Chondrocyte (in vitro differentiated cells): ENCODE measurements at regions not wholly inside any gene's neighbourhood (a gene's known extent, or its start where the extent isn't known, plus 50 kb on each side); places are given as distances from the start of the nearest gene placed in this dataset.
"Not testable (repeated sequence)": the region's sequence is repeated elsewhere in the genome, so short reads cannot be mapped to it uniquely, and the experiment has no call there.

Experiments used
- DNase-seq: peaks from one replicate; pipeline ENCODE4 v3.0.0; 2021; ENCODE audit warnings: mixed read lengths, low spot score
- H3K27ac Mint-ChIP-seq: one replicate; pipeline ENCODE4 v1.8.0; 2021; ENCODE audit warnings: mild to moderate bottlenecking, moderate library complexity, mixed read lengths; ENCODE audit not compliant: unreplicated experiment
- H3K27me3 Mint-ChIP-seq: 2 replicates; pipeline ENCODE4 v1.8.0; 2021; ENCODE audit warnings: low read depth, mixed read lengths
- H3K36me3 Mint-ChIP-seq: 2 replicates; pipeline ENCODE4 v1.8.0; 2021; ENCODE audit warnings: low read depth, mixed read lengths
- H3K4me1 Mint-ChIP-seq: 2 replicates; pipeline ENCODE4 v1.8.0; 2021; ENCODE audit warnings: low read depth, mild to moderate bottlenecking, mixed read lengths
- H3K4me3 Mint-ChIP-seq: one replicate; pipeline ENCODE4 v1.8.0; 2021; ENCODE audit warnings: mild to moderate bottlenecking, moderate library complexity, mixed read lengths; ENCODE audit not compliant: unreplicated experiment
- H3K9me3 Mint-ChIP-seq: 2 replicates; pipeline ENCODE4 v1.8.0; 2021; ENCODE audit warnings: low read depth, mixed read lengths
- TF ChIP-seq, protein P1 (sequence below): fragments of 200-600 bp; sonication (generic); IDR thresholded peaks from 2 replicates; pipeline ENCODE4 v1.5.0; 2021; ENCODE audit warnings: antibody characterized with exemption, mild to moderate bottlenecking, moderate library complexity

- Mint-ChIP-seq H3K27me3 (peaks cover 8% of the 10 kb centered on the region), H3K4me1 (peaks cover 15% of the 10 kb centered on the region), H3K9me3 (no peaks in the 10 kb centered on the region), H3K4me3 (no peak overlapping the region), H3K36me3 (no peaks in the 10 kb centered on the region), H3K27ac (no peak overlapping the region)
- DNase-seq = no peak
- TF ChIP-seq, protein P1, sequence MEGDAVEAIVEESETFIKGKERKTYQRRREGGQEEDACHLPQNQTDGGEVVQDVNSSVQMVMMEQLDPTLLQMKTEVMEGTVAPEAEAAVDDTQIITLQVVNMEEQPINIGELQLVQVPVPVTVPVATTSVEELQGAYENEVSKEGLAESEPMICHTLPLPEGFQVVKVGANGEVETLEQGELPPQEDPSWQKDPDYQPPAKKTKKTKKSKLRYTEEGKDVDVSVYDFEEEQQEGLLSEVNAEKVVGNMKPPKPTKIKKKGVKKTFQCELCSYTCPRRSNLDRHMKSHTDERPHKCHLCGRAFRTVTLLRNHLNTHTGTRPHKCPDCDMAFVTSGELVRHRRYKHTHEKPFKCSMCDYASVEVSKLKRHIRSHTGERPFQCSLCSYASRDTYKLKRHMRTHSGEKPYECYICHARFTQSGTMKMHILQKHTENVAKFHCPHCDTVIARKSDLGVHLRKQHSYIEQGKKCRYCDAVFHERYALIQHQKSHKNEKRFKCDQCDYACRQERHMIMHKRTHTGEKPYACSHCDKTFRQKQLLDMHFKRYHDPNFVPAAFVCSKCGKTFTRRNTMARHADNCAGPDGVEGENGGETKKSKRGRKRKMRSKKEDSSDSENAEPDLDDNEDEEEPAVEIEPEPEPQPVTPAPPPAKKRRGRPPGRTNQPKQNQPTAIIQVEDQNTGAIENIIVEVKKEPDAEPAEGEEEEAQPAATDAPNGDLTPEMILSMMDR = no peak
Measured at GRCh38 chr16:59527206-59527997, 793.3 kb upstream of the GOT2 start.

DNA sequence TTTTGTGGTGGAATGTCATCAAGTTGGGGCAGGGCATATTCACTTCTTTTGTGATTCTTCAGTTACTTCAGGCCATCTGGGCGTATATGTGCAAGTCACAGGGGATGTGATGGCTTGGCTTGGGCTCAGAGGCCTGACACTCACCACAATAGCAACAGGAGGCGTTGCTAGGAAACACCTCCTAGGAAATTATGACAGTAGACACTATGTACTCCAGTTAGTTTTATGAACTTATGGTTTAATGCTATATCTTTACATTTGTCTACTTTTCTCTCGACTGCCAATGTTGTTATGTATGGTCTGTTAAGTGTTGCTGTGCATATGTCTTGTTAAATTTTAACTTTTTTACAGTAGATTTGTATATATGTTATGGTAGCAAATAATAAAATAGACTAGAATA lies 788.7 kb upstream of the GOT2 start:
- Mint-ChIP-seq H3K27ac (no peak overlapping the region), H3K27me3 (peaks cover 5% of the 10 kb centered on the region), H3K36me3 (no peaks in the 10 kb centered on the region), H3K4me1 (peaks cover 11% of the 10 kb centered on the region), H3K4me3 (no peak overlapping the region), H3K9me3 (no peaks in the 10 kb centered on the region)
- DNase-seq = no peak
- TF ChIP-seq, protein P1 = no peak

GRCh38 chr16:59518721-59519120 lies 784.6 kb upstream of the GOT2 start:
- not testable (repeated sequence) for H3K4me1 Mint-ChIP-seq, H3K27me3 Mint-ChIP-seq, DNase-seq, H3K4me3 Mint-ChIP-seq, H3K27ac Mint-ChIP-seq, H3K36me3 Mint-ChIP-seq
- H3K9me3 Mint-ChIP-seq = peaks cover 18% of the 10 kb centered on the region

DNA sequence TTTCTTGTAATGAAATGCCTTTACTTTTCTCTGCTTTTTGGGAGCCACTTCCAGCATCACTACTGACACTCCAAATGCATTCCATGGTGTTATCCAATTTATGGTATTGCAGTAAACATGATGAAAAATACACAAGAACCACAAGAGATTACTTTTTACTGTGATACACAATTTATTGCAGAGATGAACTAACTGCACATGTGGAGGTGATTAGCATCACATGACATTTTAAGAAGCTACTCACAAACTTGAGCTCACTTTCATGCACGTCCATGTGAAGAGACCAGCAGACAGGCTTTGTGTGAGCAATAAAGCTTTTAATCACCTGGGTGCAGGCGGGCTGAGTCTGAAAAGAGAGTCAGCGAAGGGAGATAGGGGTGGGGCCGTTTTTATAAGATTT lies 780.5 kb upstream of the GOT2 start:
- H3K27ac Mint-ChIP-seq = no peak overlapping the region
- H3K4me1 Mint-ChIP-seq = no peaks in the 10 kb centered on the region
- no peaks in the 10 kb centered on the region for H3K36me3 Mint-ChIP-seq
- peaks cover 2% of the 10 kb centered on the region for H3K27me3 Mint-ChIP-seq
- DNase-seq = no peak
- H3K4me3 Mint-ChIP-seq = no peak overlapping the region
- TF ChIP-seq, protein P1 = no peak
- H3K9me3 Mint-ChIP-seq = peaks cover 18% of the 10 kb centered on the region

GRCh38 chr16:59510008-59510424 lies 775.9 kb upstream of the GOT2 start:
- H3K9me3 Mint-ChIP-seq = peaks cover 8% of the 10 kb centered on the region
- no peak for DNase-seq
- H3K4me3 Mint-ChIP-seq = no peak overlapping the region
- H3K36me3 Mint-ChIP-seq = no peaks in the 10 kb centered on the region
- H3K27me3 Mint-ChIP-seq = peaks cover 4% of the 10 kb centered on the region
- H3K27ac Mint-ChIP-seq = no peak overlapping the region
- TF ChIP-seq, protein P1 = no peak
- no peaks in the 10 kb centered on the region for H3K4me1 Mint-ChIP-seq

GRCh38 chr16:59500601-59501000 lies 766.5 kb upstream of the GOT2 start:
- Mint-ChIP-seq H3K36me3 (no peaks in the 10 kb centered on the region), H3K4me3 (no peak overlapping the region), H3K27ac (no peak overlapping the region), H3K4me1 (no peaks in the 10 kb centered on the region), H3K27me3 (peaks cover 13% of the 10 kb centered on the region), H3K9me3 (no peaks in the 10 kb centered on the region)
- DNase-seq = no peak
- TF ChIP-seq, protein P1 = no peak
